ENCODE measurements at regions not wholly inside any gene's neighbourhood (a gene's known extent, or its start where the extent isn't known, plus 50 kb on each side); places are given as distances from the start of the nearest gene placed in this dataset.

DNA sequence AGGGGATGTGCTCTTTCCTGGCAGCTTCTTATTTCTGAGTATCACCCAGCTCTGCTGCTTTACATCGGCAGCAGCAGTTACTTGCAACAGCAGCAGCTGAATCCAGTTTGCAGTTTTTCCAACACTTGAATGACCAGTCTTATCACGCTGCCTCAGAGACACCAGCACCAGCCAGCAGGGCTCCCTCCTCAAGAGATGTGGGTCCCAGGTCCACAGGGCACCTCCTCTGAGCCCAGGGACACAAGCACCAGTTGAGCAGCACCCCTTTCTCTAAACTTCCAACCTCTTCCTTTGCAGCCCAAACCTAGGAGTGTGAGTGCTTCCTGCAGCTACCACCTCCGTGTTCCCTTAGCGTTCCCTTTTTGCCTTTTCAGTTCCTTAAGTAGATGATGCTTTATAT lies 50.4 kb upstream of the YPEL5 start:
- Histone ChIP-seq H3K27ac (ENCODE audit: low read length) (no peak overlapping the region), H3K4me1 (ENCODE audit: control insufficient read depth, insufficient read depth, low read length) (no peaks in the 10 kb centered on the region), H3K9me3 (ENCODE audit: control insufficient read depth, insufficient read depth, low read depth, low read length) (no peaks in the 10 kb centered on the region), H3K4me3 (ENCODE audit: low read depth in 2 of 2, low read length in 2 of 2) (no peak overlapping the region), H3K27me3 (ENCODE audit: control insufficient read depth, insufficient read depth, low read length) (peaks cover 15% of the 10 kb centered on the region), H3K36me3 (ENCODE audit: control insufficient read depth, insufficient read depth, low read length) (no peaks in the 10 kb centered on the region)
- TF ChIP-seq, protein P1, sequence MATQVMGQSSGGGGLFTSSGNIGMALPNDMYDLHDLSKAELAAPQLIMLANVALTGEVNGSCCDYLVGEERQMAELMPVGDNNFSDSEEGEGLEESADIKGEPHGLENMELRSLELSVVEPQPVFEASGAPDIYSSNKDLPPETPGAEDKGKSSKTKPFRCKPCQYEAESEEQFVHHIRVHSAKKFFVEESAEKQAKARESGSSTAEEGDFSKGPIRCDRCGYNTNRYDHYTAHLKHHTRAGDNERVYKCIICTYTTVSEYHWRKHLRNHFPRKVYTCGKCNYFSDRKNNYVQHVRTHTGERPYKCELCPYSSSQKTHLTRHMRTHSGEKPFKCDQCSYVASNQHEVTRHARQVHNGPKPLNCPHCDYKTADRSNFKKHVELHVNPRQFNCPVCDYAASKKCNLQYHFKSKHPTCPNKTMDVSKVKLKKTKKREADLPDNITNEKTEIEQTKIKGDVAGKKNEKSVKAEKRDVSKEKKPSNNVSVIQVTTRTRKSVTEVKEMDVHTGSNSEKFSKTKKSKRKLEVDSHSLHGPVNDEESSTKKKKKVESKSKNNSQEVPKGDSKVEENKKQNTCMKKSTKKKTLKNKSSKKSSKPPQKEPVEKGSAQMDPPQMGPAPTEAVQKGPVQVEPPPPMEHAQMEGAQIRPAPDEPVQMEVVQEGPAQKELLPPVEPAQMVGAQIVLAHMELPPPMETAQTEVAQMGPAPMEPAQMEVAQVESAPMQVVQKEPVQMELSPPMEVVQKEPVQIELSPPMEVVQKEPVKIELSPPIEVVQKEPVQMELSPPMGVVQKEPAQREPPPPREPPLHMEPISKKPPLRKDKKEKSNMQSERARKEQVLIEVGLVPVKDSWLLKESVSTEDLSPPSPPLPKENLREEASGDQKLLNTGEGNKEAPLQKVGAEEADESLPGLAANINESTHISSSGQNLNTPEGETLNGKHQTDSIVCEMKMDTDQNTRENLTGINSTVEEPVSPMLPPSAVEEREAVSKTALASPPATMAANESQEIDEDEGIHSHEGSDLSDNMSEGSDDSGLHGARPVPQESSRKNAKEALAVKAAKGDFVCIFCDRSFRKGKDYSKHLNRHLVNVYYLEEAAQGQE (IDR thresholded peaks at IDR 0.05; ENCODE audit: insufficient read depth in 1 of 2, low read depth in 2 of 2, low read length in 1 of 2): no peak
- TF ChIP-seq POLR2AphosphoS5 (IDR thresholded peaks at IDR 0.05; ENCODE audit: low read depth, low read length): no peak
- TF ChIP-seq, protein P2, sequence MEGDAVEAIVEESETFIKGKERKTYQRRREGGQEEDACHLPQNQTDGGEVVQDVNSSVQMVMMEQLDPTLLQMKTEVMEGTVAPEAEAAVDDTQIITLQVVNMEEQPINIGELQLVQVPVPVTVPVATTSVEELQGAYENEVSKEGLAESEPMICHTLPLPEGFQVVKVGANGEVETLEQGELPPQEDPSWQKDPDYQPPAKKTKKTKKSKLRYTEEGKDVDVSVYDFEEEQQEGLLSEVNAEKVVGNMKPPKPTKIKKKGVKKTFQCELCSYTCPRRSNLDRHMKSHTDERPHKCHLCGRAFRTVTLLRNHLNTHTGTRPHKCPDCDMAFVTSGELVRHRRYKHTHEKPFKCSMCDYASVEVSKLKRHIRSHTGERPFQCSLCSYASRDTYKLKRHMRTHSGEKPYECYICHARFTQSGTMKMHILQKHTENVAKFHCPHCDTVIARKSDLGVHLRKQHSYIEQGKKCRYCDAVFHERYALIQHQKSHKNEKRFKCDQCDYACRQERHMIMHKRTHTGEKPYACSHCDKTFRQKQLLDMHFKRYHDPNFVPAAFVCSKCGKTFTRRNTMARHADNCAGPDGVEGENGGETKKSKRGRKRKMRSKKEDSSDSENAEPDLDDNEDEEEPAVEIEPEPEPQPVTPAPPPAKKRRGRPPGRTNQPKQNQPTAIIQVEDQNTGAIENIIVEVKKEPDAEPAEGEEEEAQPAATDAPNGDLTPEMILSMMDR (IDR thresholded peaks at IDR 0.05): no peak
- no peak for TF ChIP-seq SIN3A (IDR thresholded peaks at IDR 0.05; ENCODE audit: borderline replicate concordance, insufficient read depth, low read depth, low read length)
- TF ChIP-seq TCF7L2 (IDR thresholded peaks at IDR 0.05; ENCODE audit: low read depth, low read length): no peak
- intact Hi-C loops (cut with micrococcal nuclease; ENCODE audit: unreplicated experiment): no loop called here
- no peak for DNase-seq (ENCODE audit: low read depth, low spot score)
- ATAC-seq: peak; percentile 42; the same call in 1 of the 2 replicates
- ChIA-PET POLR2A (no interaction called here), CTCF (interaction anchor here (0.8 kb wide), 1 partner anchor 17 kb away, joined by 3 read pairs; no protein-coding TSS in a partner anchor)
- in situ Hi-C loops (cut with HindIII; ENCODE audit: low pct_unique_long_range_greater_than_20kb, low sequenced_read_pairs): no loop called here
- BruUV-seq (replicated peaks): no TSS peak

Data from Panc1 (cell line).